ENCODE measurements at regions not wholly inside any gene's neighbourhood (a gene's known extent, or its start where the extent isn't known, plus 50 kb on each side); places are given as distances from the start of the nearest gene placed in this dataset.

GRCh38 chr10:123389520-123389919 is 235.3 kb downstream of the BUB3 start:
- TF ChIP-seq ZNF274 (IDR thresholded peaks at IDR 0.05; ENCODE audit: low read length) (no peak), ZNF274 (tag by site-specific recombination; IDR thresholded peaks at IDR 0.05; ENCODE audit: borderline replicate concordance) (no peak), ZNF223 (tag by site-specific recombination; IDR thresholded peaks at IDR 0.05) (no peak), ZNF324 (tag by site-specific recombination; IDR thresholded peaks at IDR 0.05) (no peak), CTCF (tag by site-specific recombination; IDR thresholded peaks at IDR 0.05) (no peak), ZNF175 (tag by site-specific recombination; IDR thresholded peaks at IDR 0.05) (no peak)

Measured in HEK293 (cell line).